H1 (cell line): ENCODE measurements at regions not wholly inside any gene's neighbourhood (a gene's known extent, or its start where the extent isn't known, plus 50 kb on each side); places are given as distances from the start of the nearest gene placed in this dataset.
"Not testable (repeated sequence)": the region's sequence is repeated elsewhere in the genome, so short reads cannot be mapped to it uniquely, and the experiment has no call there.

Source experiments
- CTCF ChIA-PET: fragments of 300-600 bp; sonication (Branson Sonifier 250); formaldehyde crosslinking; loops from one replicate; lab custom pipeline; 2021; ENCODE audit not compliant: partially characterized antibody; lab: Charles Lee
- POLR2A ChIA-PET: fragments of 300-600 bp; sonication (Branson Sonifier 250); formaldehyde crosslinking; loops from one replicate; lab custom pipeline; 2021; ENCODE audit warnings: inconsistent platforms; ENCODE audit not compliant: partially characterized antibody; lab: Charles Lee
- DNase-seq, 2 experiments: peaks; one replicate each; pipeline versions ENCODE4 v3.0.0 to v3.0.0-alpha.2; 2010 to 2022; ENCODE audit warnings: low spot score in 2 of 2, low read depth in 1 of 2, mixed read lengths in 1 of 2
- FAIRE-seq: peaks from 2 replicates; lab custom pipeline; 2011; peaks lifted over from hg19 to GRCh38; lab: Jason Lieb, UNC
- H2AFZ ChIP-seq: 2 replicates; pipeline ENCODE4 v1.8.1; 2012; ENCODE audit warnings: low read length, inconsistent platforms
- H2AK5ac ChIP-seq: 2 replicates; pipeline ENCODE4 v1.6.1; 2013; ENCODE audit warnings: low read depth, low read length
- H2BK120ac ChIP-seq: replicated peaks from 2 replicates; pipeline ENCODE3; 2013; ENCODE audit warnings: low read depth, low read length, inconsistent platforms
- H2BK12ac ChIP-seq: 2 replicates; pipeline ENCODE4 v1.6.1; 2013; ENCODE audit warnings: low read depth, low read length
- H2BK15ac ChIP-seq: 2 replicates; pipeline ENCODE4 v1.6.1; 2013; ENCODE audit warnings: low read length
- H2BK20ac ChIP-seq: 2 replicates; pipeline ENCODE4 v1.6.1; 2013; ENCODE audit warnings: low read length
- H2BK5ac ChIP-seq: 2 replicates; pipeline ENCODE4 v1.6.1; 2013; ENCODE audit warnings: low read depth, low read length
- H3K14ac ChIP-seq: 2 replicates; pipeline ENCODE4 v1.6.1; 2013; ENCODE audit warnings: inconsistent platforms; ENCODE audit not compliant: insufficient read length
- H3K18ac ChIP-seq: 2 replicates; pipeline ENCODE4 v1.6.1; 2013; ENCODE audit warnings: low read length; ENCODE audit errors: extremely low read depth
- H3K23ac ChIP-seq: 2 replicates; pipeline ENCODE4 v1.6.1; 2013; ENCODE audit warnings: inconsistent platforms; ENCODE audit not compliant: insufficient read length
- H3K23me2 ChIP-seq: 2 replicates; pipeline ENCODE4 v1.6.1; 2013; ENCODE audit warnings: low read depth, low read length
- H3K27ac ChIP-seq: 2 replicates; pipeline ENCODE4 v1.6.1; 2011; ENCODE audit warnings: low read depth, low read length, inconsistent platforms
- H3K27me3 ChIP-seq, 4 experiments: replicated peaks in 1 of 4; 1 replicate in 1 of 4; 2 replicates in 3 of 4; pipeline versions ENCODE4 v1.6.1 to v1.8.1; 2011 to 2013; ENCODE audit warnings: low read length in 3 of 4, mild to moderate bottlenecking in 3 of 4, inconsistent platforms in 2 of 4, mixed read lengths in 2 of 4, moderate library complexity in 1 of 4; ENCODE audit not compliant: control insufficient read depth in 3 of 4, insufficient read depth in 3 of 4; ENCODE audit errors: extremely low read depth in 1 of 4
- H3K36me3 ChIP-seq, 4 experiments: 2 replicates each; pipeline versions ENCODE4 v1.6.1 to v1.8.1; 2011 to 2013; ENCODE audit warnings: mild to moderate bottlenecking in 4 of 4, low read length in 3 of 4, moderate library complexity in 2 of 4, control low read depth in 1 of 4, inconsistent platforms in 1 of 4; ENCODE audit not compliant: insufficient read depth in 4 of 4, control insufficient read depth in 2 of 4
- H3K4ac ChIP-seq: replicated peaks from 2 replicates; pipeline ENCODE3; 2013; ENCODE audit warnings: low read length, low read depth, mixed read lengths, inconsistent platforms; ENCODE audit not compliant: insufficient read length
- H3K4me1 ChIP-seq, 4 experiments: replicated peaks in 1 of 4; 1 replicate in 1 of 4; 2 replicates in 3 of 4; pipeline versions ENCODE4 v1.6.1 to v1.8.1; 2011 to 2013; ENCODE audit warnings: low read length in 3 of 4, inconsistent platforms in 2 of 4, mixed read lengths in 1 of 4; ENCODE audit not compliant: insufficient read depth in 4 of 4, control insufficient read depth in 3 of 4
- H3K4me2 ChIP-seq, 2 experiments: 2 replicates each; pipeline versions ENCODE4 v1.6.1 to v1.8.1; 2011 to 2013; ENCODE audit warnings: low read depth in 2 of 2, low read length in 2 of 2, control low read depth in 1 of 2, inconsistent platforms in 1 of 2, mild to moderate bottlenecking in 1 of 2; ENCODE audit not compliant: insufficient read depth in 1 of 2
- H3K4me3 ChIP-seq, 4 experiments: fragments of 200-600, 300-600 bp in 1 of 4; sonication (generic), shearing (Covaris generic), sonication (Bioruptor Twin) in 1 of 4; 2 replicates each; pipeline versions ENCODE4 v1.5.1 to v1.8.1; 2011 to 2016; ENCODE audit warnings: low read length in 4 of 4, low read depth in 3 of 4, control low read depth in 2 of 4, inconsistent platforms in 2 of 4, mild to moderate bottlenecking in 2 of 4, mixed read lengths in 1 of 4, moderate library complexity in 1 of 4; ENCODE audit not compliant: insufficient read depth in 2 of 4; ENCODE audit errors: extremely low read depth in 1 of 4
- H3K56ac ChIP-seq: replicated peaks from 2 replicates; pipeline ENCODE3; 2013; ENCODE audit warnings: low read depth, mild to moderate bottlenecking, mixed read lengths, low read length, inconsistent platforms; ENCODE audit not compliant: insufficient read length
- H3K79me1 ChIP-seq: 2 replicates; pipeline ENCODE4 v1.6.1; 2013; ENCODE audit warnings: low read depth, low read length, control low read depth
- H3K79me2 ChIP-seq, 2 experiments: 2 replicates each; pipeline versions ENCODE4 v1.6.1 to v1.8.1; 2012 to 2013; ENCODE audit warnings: low read length in 2 of 2, mild to moderate bottlenecking in 2 of 2, inconsistent platforms in 1 of 2; ENCODE audit not compliant: insufficient read depth in 2 of 2, control insufficient read depth in 1 of 2
- H3K9ac ChIP-seq, 4 experiments: replicated peaks in 1 of 4; 1 replicate in 1 of 4; 2 replicates in 3 of 4; pipeline versions ENCODE4 v1.6.1 to v1.8.1; 2011 to 2013; ENCODE audit warnings: low read depth in 3 of 4, low read length in 3 of 4, control low read depth in 2 of 4, mild to moderate bottlenecking in 2 of 4, moderate library complexity in 2 of 4, inconsistent platforms in 1 of 4; ENCODE audit errors: extremely low read depth in 1 of 4
- H3K9me3 ChIP-seq, 2 experiments: 2 replicates each; pipeline versions ENCODE4 v1.6.1 to v1.8.1; 2012 to 2013; ENCODE audit warnings: mild to moderate bottlenecking in 2 of 2, moderate library complexity in 2 of 2, control low read depth in 1 of 2, inconsistent platforms in 1 of 2, low read depth in 1 of 2, low read length in 1 of 2, mixed read lengths in 1 of 2; ENCODE audit not compliant: insufficient read depth in 2 of 2
- H4K20me1 ChIP-seq, 2 experiments: replicated peaks in 1 of 2; 2 replicates each; pipeline versions ENCODE3 to v1.8.1; 2011 to 2013; ENCODE audit warnings: inconsistent platforms in 2 of 2, low read length in 2 of 2, mild to moderate bottlenecking in 1 of 2; ENCODE audit not compliant: insufficient read depth in 2 of 2, control insufficient read depth in 1 of 2
- H4K5ac ChIP-seq: 2 replicates; pipeline ENCODE4 v1.6.1; 2013; ENCODE audit warnings: low read length, low read depth, mixed read lengths, inconsistent platforms; ENCODE audit not compliant: insufficient read length
- H4K8ac ChIP-seq: 2 replicates; pipeline ENCODE4 v1.8.0; 2013; ENCODE audit warnings: mild to moderate bottlenecking, moderate library complexity, low read length, inconsistent platforms; ENCODE audit not compliant: insufficient read depth; ENCODE audit errors: extremely low read depth
- H4K91ac ChIP-seq: replicated peaks from 2 replicates; pipeline ENCODE3; 2013; ENCODE audit warnings: low read length, mixed read lengths, inconsistent platforms; ENCODE audit not compliant: insufficient read length
- WGBS, 2 experiments: shearing (Covaris generic) in 1 of 2; methylation state at CpG; one replicate each; pipeline versions ENCODE4 v1.1.6 to v1.1.7; 2013 to 2015; ENCODE audit warnings: low lambda C conversion rate in 2 of 2, mixed read lengths in 2 of 2, inconsistent platforms in 1 of 2, low coverage in 1 of 2, missing lambda C conversion rate in 1 of 2; ENCODE audit not compliant: insufficient replicate concordance in 2 of 2, insufficient coverage in 1 of 2, insufficient read length in 1 of 2; ENCODE audit errors: extremely low coverage in 1 of 2, missing lambda C conversion rate in 1 of 2; 5-methylcytosine and 5-hydroxymethylcytosine counted together

DNA sequence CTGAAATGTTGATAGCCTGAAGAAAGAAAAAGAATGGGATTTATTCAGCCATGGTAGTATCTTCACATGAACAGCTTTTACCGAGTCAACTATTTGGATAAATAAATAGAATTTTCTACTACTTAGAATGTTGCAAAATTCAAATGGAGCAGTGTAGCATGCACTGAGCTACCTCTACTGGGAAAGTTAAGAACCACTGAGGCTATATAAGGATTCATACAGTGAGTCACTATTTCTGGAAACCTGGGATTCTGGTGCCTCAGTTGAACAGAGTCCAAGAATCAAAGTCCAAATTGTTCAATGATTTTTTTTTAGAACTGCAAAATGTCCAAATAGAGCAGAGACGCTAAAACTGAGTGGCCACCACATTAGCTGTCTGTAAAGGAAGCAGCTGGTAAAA, 286.5 kb downstream of the RPIA start:
- H3K14ac ChIP-seq, H2BK120ac ChIP-seq, H4K91ac ChIP-seq, H3K4ac ChIP-seq, H3K9me3 ChIP-seq, H3K4me2 ChIP-seq, H3K79me2 ChIP-seq, H3K36me3 ChIP-seq, H3K27me3 ChIP-seq, H2AFZ ChIP-seq, H3K18ac ChIP-seq, H3K79me1 ChIP-seq, POLR2A ChIA-PET, H3K27ac ChIP-seq, H3K4me3 ChIP-seq, H4K5ac ChIP-seq, H3K56ac ChIP-seq, H2AK5ac ChIP-seq, H4K8ac ChIP-seq, H3K9ac ChIP-seq, H2BK5ac ChIP-seq, H3K23ac ChIP-seq, DNase-seq, H3K4me1 ChIP-seq, CTCF ChIA-PET, H2BK12ac ChIP-seq, H2BK20ac ChIP-seq, H3K23me2 ChIP-seq, H2BK15ac ChIP-seq, H4K20me1 ChIP-seq, FAIRE-seq: not testable (repeated sequence)
- 77% methylated on average over 2 of the region's 2 CpGs; no CpG with 5 or more reads in 1 of the 2 experiments for WGBS, 2 experiments

DNA sequence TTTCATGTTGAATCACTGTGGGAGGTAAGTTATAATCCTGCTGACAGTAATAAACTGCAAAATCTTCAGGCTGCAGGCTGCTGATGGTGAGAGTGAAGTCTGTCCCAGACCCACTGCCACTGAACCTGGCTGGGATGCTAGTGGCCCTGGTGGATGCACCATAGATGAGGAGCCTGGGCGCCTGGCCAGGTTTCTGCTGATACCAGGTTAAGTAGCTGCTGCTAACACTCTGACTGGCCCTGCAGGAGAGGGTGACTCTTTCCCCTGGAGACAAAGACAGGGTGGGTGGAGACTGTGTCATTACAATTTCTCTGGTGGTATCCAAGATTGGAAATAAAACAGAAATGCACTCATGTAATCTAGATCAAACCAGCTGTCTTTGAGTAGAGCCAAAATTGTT, 287.0 kb downstream of the RPIA start:
- H3K56ac ChIP-seq, result not testable (repeated sequence)

More for the DNA sequence above, 287.0 kb downstream of the RPIA start:
- H3K9me3 ChIP-seq, DNase-seq, H3K23ac ChIP-seq, CTCF ChIA-PET, POLR2A ChIA-PET, H4K5ac ChIP-seq, H3K23me2 ChIP-seq, H2BK12ac ChIP-seq, H3K14ac ChIP-seq, H2AFZ ChIP-seq, H2BK15ac ChIP-seq, H3K9ac ChIP-seq, H3K4me3 ChIP-seq, H4K91ac ChIP-seq, H3K4ac ChIP-seq, H2AK5ac ChIP-seq, FAIRE-seq, H2BK20ac ChIP-seq, H2BK5ac ChIP-seq, H3K4me1 ChIP-seq, H3K36me3 ChIP-seq, H3K18ac ChIP-seq, H3K4me2 ChIP-seq, H2BK120ac ChIP-seq, H3K79me1 ChIP-seq, H3K79me2 ChIP-seq, H3K27ac ChIP-seq, H4K8ac ChIP-seq, H3K27me3 ChIP-seq, H4K20me1 ChIP-seq: not testable (repeated sequence)
- WGBS, 2 experiments, result 68% methylated on average over 1 of the region's 1 CpG; no CpG with 5 or more reads in 1 of the 2 experiments
